ENCODE measurements at regions not wholly inside any gene's neighbourhood (a gene's known extent, or its start where the extent isn't known, plus 50 kb on each side); places are given as distances from the start of the nearest gene placed in this dataset.
A peak's percentile ranks its signal among the peaks of the same experiment; 100 is the strongest.

- Histone ChIP-seq H3K36me3 (ENCODE audit: insufficient read depth, low read length) (no peaks in the 10 kb centered on the region), H3K4me3 (no peak overlapping the region), H3K9ac (ENCODE audit: insufficient read length) (no peak overlapping the region), H3K27ac (no peak overlapping the region), H3K9me3 (ENCODE audit: low read depth, low read length) (peaks cover 6% of the 10 kb centered on the region; the same call in 1 of the 2 replicates)
- DNase-seq (ENCODE audit: low read depth, low spot score) = no peak
- TF ChIP-seq EZH2 (IDR thresholded peaks at IDR 0.05) = no peak
- no peak for TF ChIP-seq POLR2AphosphoS5 (IDR thresholded peaks at IDR 0.05; ENCODE audit: borderline replicate concordance, low read depth, low read length)
- no peak for TF ChIP-seq FOXP2 (optimal IDR thresholded peaks at IDR 0.05; ENCODE audit: control extremely low read depth, extremely low read length, insufficient read depth)
Measured at GRCh38 chr1:25106352-25106751, 126.0 kb downstream of the SYF2 start.

DNA sequence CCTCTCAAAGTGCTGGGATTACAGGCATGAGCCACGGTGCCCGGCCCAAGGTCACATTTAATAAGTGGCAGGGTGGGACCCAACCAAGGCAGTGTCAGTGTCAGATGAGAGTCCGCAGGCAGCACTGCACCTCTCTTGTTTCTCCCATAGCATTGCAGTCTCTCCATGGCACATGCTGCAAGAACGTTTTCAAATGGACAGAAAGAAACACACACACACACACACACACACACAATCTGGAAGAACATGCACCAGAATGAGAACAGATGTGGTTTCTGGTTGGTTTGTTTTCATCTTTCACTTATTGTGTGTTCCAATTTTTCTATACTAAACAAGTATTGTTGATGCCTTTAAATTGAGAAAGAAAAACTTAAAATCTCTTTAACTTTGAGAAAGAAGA lies 126.5 kb downstream of the SYF2 start:
- DNase-seq (ENCODE audit: low read depth, low spot score) = no peak
- TF ChIP-seq POLR2AphosphoS5 (IDR thresholded peaks at IDR 0.05; ENCODE audit: borderline replicate concordance, low read depth, low read length) = no peak
- Histone ChIP-seq H3K4me3 (no peak overlapping the region), H3K9ac (ENCODE audit: insufficient read length) (no peak overlapping the region), H3K36me3 (ENCODE audit: insufficient read depth, low read length) (no peaks in the 10 kb centered on the region), H3K27ac (no peak overlapping the region), H3K9me3 (ENCODE audit: low read depth, low read length) (peaks cover 6% of the 10 kb centered on the region; the same call in 1 of the 2 replicates)

- no peak overlapping the region for H3K4me3 ChIP-seq
- no peak for DNase-seq (ENCODE audit: low read depth, low spot score)
- H3K36me3 ChIP-seq (ENCODE audit: insufficient read depth, low read length) = no peaks in the 10 kb centered on the region
- no peak overlapping the region for H3K27ac ChIP-seq
- peaks cover 6% of the 10 kb centered on the region; the same call in 1 of the 2 replicates for H3K9me3 ChIP-seq (ENCODE audit: low read depth, low read length)
- TF ChIP-seq EZH2 (IDR thresholded peaks at IDR 0.05) = no peak
- no peak for TF ChIP-seq POLR2AphosphoS5 (IDR thresholded peaks at IDR 0.05; ENCODE audit: borderline replicate concordance, low read depth, low read length)
- no peak for TF ChIP-seq FOXP2 (optimal IDR thresholded peaks at IDR 0.05; ENCODE audit: control extremely low read depth, extremely low read length, insufficient read depth)
- H3K9ac ChIP-seq (ENCODE audit: insufficient read length) = no peak overlapping the region
Measured at GRCh38 chr1:25104932-25105561, 127.3 kb downstream of the SYF2 start.

GRCh38 chr1:25103164-25103795 lies 129.0 kb downstream of the SYF2 start:
- Histone ChIP-seq H3K4me3 (no peak overlapping the region), H3K9ac (ENCODE audit: insufficient read length) (peak overlapping the region; percentile 39), H3K9me3 (ENCODE audit: low read depth, low read length) (no peaks in the 10 kb centered on the region), H3K27ac (peak overlapping the region; percentile 73), H3K36me3 (ENCODE audit: insufficient read depth, low read length) (no peaks in the 10 kb centered on the region)
- TF ChIP-seq FOXP2 (optimal IDR thresholded peaks at IDR 0.05; ENCODE audit: control extremely low read depth, extremely low read length, insufficient read depth) (no peak), EZH2 (IDR thresholded peaks at IDR 0.05) (no peak), POLR2AphosphoS5 (IDR thresholded peaks at IDR 0.05; ENCODE audit: borderline replicate concordance, low read depth, low read length) (no peak)
- DNase-seq (ENCODE audit: low read depth, low spot score) = no peak

- Histone ChIP-seq H3K36me3 (ENCODE audit: insufficient read depth, low read length) (no peaks in the 10 kb centered on the region), H3K9me3 (ENCODE audit: low read depth, low read length) (no peaks in the 10 kb centered on the region), H3K27ac (no peak overlapping the region), H3K9ac (ENCODE audit: insufficient read length) (no peak overlapping the region), H3K4me3 (no peak overlapping the region)
- no peak for DNase-seq (ENCODE audit: low read depth, low spot score)
- TF ChIP-seq EZH2 (IDR thresholded peaks at IDR 0.05) (no peak), FOXP2 (optimal IDR thresholded peaks at IDR 0.05; ENCODE audit: control extremely low read depth, extremely low read length, insufficient read depth) (no peak), POLR2AphosphoS5 (IDR thresholded peaks at IDR 0.05; ENCODE audit: borderline replicate concordance, low read depth, low read length) (no peak)
Measured at GRCh38 chr1:25100151-25100833, 132.0 kb downstream of the SYF2 start.

- H3K4me3 ChIP-seq = no peak overlapping the region
- no peak overlapping the region for H3K27ac ChIP-seq
- H3K9ac ChIP-seq (ENCODE audit: insufficient read length) = no peak overlapping the region
- no peaks in the 10 kb centered on the region for H3K9me3 ChIP-seq (ENCODE audit: low read depth, low read length)
- TF ChIP-seq POLR2AphosphoS5 (IDR thresholded peaks at IDR 0.05; ENCODE audit: borderline replicate concordance, low read depth, low read length) (no peak), FOXP2 (optimal IDR thresholded peaks at IDR 0.05; ENCODE audit: control extremely low read depth, extremely low read length, insufficient read depth) (no peak), EZH2 (IDR thresholded peaks at IDR 0.05) (no peak)
- no peaks in the 10 kb centered on the region for H3K36me3 ChIP-seq (ENCODE audit: insufficient read depth, low read length)
- DNase-seq (ENCODE audit: low read depth, low spot score) = no peak
Measured at GRCh38 chr1:25099343-25099951, 132.9 kb downstream of the SYF2 start.

GRCh38 chr1:25098717-25099116 lies 133.6 kb downstream of the SYF2 start:
- Histone ChIP-seq H3K4me3 (no peak overlapping the region), H3K27ac (no peak overlapping the region), H3K36me3 (ENCODE audit: insufficient read depth, low read length) (no peaks in the 10 kb centered on the region), H3K9me3 (ENCODE audit: low read depth, low read length) (no peaks in the 10 kb centered on the region), H3K9ac (ENCODE audit: insufficient read length) (no peak overlapping the region)
- DNase-seq (ENCODE audit: low read depth, low spot score) = no peak
- TF ChIP-seq FOXP2 (optimal IDR thresholded peaks at IDR 0.05; ENCODE audit: control extremely low read depth, extremely low read length, insufficient read depth) = no peak
- no peak for TF ChIP-seq EZH2 (IDR thresholded peaks at IDR 0.05)

GRCh38 chr1:25096307-25097150 lies 135.8 kb downstream of the SYF2 start:
- Histone ChIP-seq H3K36me3 (ENCODE audit: insufficient read depth, low read length) (no peaks in the 10 kb centered on the region), H3K9me3 (ENCODE audit: low read depth, low read length) (no peaks in the 10 kb centered on the region), H3K9ac (ENCODE audit: insufficient read length) (no peak overlapping the region), H3K4me3 (no peak overlapping the region), H3K27ac (no peak overlapping the region)
- no peak for DNase-seq (ENCODE audit: low read depth, low spot score)
- TF ChIP-seq FOXP2 (optimal IDR thresholded peaks at IDR 0.05; ENCODE audit: control extremely low read depth, extremely low read length, insufficient read depth) (no peak), POLR2AphosphoS5 (IDR thresholded peaks at IDR 0.05; ENCODE audit: borderline replicate concordance, low read depth, low read length) (no peak), EZH2 (IDR thresholded peaks at IDR 0.05) (no peak)
